WTC11 (cell line): ENCODE measurements at regions not wholly inside any gene's neighbourhood (a gene's known extent, or its start where the extent isn't known, plus 50 kb on each side); places are given as distances from the start of the nearest gene placed in this dataset.

Experiments
- ATF6 ChIP-seq: sonication (generic); formaldehyde crosslinking; IDR thresholded peaks from 2 replicates; pipeline ENCODE4 v1.8.1; 2023; ENCODE audit warnings: mild to moderate bottlenecking, missing genetic modification reagents
- E2F1 ChIP-seq: sonication (generic); formaldehyde crosslinking; IDR thresholded peaks from 2 replicates; pipeline ENCODE4 v1.8.0; 2022; ENCODE audit warnings: mild to moderate bottlenecking, missing genetic modification reagents

GRCh38 chr11:70662691-70663098 is 264.4 kb downstream of the CTTN start:
- TF ChIP-seq E2F1 (no peak), ATF6 (CRISPR knock-in tag) (no peak)
